ENCODE measurements at regions not wholly inside any gene's neighbourhood (a gene's known extent, or its start where the extent isn't known, plus 50 kb on each side); places are given as distances from the start of the nearest gene placed in this dataset.

- no peak overlapping the region for H3K4me3 Mint-ChIP-seq
- ATAC-seq (ENCODE audit: low read depth) (no peak), DNase-seq (ENCODE audit: low spot score in 2 of 2) (no peak)
- H3K27ac Mint-ChIP-seq = no peak overlapping the region
- no peaks in the 10 kb centered on the region for H3K36me3 Mint-ChIP-seq
- H3K27me3 Mint-ChIP-seq = no peaks in the 10 kb centered on the region
- no peaks in the 10 kb centered on the region for H3K9me3 Mint-ChIP-seq
- peaks cover 9% of the 10 kb centered on the region for H3K4me1 Mint-ChIP-seq
These were observed 288.0 kb upstream of the TLE3 start for GRCh38 chr15:70385711-70386110.

DNA sequence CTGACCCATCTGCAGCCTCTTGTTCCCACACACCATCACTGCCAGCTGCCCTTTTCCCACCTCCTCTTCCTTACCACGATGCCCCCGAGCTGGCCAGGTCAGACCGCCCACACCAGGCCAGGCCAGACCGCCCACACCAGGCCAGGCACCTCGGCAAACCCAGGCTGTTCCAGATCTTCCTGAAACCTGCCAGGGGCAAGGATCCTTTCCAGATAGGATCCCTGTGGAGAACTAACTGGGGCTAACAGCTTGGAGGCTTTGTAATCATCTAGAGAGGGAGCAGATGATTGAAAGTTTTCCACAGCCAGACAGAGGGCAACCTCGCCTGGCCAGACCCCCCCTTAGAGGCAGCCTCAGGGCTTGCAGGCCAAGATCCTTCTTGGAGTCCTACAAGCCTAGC lies 287.3 kb upstream of the TLE3 start:
- no peak for ATAC-seq (ENCODE audit: low read depth)

DNA sequence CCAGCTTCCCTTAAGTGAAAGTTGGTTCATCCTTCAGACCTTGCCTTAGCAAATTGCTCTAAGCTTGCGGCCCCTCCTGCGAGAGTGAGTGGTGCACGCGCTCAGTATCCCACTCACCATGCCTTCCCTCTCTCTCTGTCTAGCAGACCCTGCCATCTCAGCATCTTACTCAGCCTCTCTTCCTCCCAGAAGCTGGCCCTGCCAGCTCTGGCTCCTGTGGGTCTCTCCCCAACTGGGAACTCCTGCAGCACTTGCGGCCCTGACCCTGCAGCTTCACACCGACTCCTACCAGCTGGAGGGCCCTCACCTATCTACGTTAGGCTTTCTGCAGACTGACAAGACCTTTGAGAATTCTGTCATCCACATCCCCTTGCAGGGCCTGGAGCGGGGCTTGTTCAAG lies 286.1 kb upstream of the TLE3 start:
- H3K36me3 Mint-ChIP-seq = no peaks in the 10 kb centered on the region
- ATAC-seq (ENCODE audit: low read depth) (no peak), DNase-seq (ENCODE audit: low spot score in 2 of 2) (no peak)
- H3K27ac Mint-ChIP-seq = no peak overlapping the region
- H3K4me3 Mint-ChIP-seq = no peak overlapping the region
- no peaks in the 10 kb centered on the region for H3K27me3 Mint-ChIP-seq
- no peaks in the 10 kb centered on the region for H3K9me3 Mint-ChIP-seq
- H3K4me1 Mint-ChIP-seq = peaks cover 9% of the 10 kb centered on the region

More for the DNA sequence above, 287.3 kb upstream of the TLE3 start:
- Mint-ChIP-seq H3K27ac (no peak overlapping the region), H3K4me3 (no peak overlapping the region), H3K36me3 (no peaks in the 10 kb centered on the region), H3K9me3 (no peaks in the 10 kb centered on the region), H3K4me1 (peaks cover 9% of the 10 kb centered on the region), H3K27me3 (no peaks in the 10 kb centered on the region)
- no peak for DNase-seq (ENCODE audit: low spot score in 2 of 2)

DNA sequence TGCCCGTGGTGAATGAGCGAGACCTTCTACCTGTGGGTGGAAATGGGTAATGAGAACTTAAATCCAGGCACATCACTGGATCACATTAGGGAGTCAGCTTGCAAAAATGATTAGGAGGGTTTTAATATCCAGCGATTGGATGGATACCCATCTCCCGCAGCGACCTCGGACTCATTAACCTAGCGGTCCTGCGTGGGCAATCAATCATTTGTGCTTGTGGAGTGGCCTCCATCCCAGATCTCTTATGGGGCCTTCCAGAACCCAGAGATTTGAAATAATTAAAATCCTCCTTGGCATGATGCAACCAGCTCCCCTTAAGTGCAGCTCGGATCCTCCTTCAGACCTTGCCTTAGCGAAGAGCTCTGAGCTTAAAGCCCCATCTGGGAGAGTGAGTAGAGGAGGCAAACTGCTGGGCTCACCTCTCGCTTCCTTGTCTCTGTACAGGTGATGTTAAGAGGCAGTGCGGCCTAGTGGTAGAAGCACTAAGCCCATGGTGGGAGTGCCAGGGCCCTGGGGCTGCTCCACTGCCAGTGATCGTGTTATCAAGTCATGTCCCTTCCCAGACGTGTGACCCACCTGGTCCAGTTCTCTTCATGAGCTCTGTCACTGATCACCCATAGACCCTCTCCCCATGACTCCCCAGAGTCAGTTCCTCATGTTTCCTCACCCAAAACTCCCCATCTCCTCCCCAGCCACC lies 285.2 kb upstream of the TLE3 start:
- Mint-ChIP-seq H3K36me3 (no peaks in the 10 kb centered on the region), H3K27ac (no peak overlapping the region), H3K4me3 (no peak overlapping the region), H3K27me3 (no peaks in the 10 kb centered on the region), H3K9me3 (no peaks in the 10 kb centered on the region), H3K4me1 (peaks cover 9% of the 10 kb centered on the region)
- no peak for DNase-seq (ENCODE audit: low spot score in 2 of 2)
- ATAC-seq (ENCODE audit: low read depth) = no peak

DNA sequence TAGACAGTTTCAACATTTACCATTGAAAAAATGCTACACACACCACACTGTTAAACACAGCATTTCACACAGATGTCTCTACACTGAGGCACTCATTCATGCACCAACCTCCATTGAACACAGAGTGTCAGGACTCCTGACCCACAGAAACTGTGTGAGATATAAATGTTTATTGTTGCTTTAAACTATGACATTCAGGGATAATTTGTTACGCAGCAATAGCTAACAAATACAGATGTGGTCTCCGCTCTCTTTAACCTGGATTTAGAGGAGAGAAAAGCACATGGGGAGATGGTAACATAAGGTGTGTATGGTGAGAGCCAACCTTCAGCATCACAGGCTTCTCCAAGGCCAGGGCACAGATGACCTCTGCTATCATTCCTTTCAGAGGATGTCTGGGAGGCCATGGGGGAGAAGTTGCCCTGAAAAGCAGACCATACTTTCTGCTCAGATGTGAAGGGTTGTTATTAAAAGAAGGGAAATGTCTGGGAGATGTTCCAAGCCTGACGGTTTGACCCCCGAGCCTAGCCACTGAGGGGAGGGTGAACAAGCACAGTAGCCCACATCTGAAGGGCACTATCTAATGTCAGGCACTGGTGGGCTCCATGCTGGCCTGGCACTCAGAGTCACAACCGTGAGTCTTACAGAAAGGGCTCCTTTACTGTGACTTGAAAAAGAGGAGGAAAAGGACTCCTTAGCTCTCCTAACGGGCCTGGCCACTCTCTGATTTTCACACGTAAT lies 284.5 kb upstream of the TLE3 start:
- DNase-seq (ENCODE audit: low spot score in 2 of 2) (no peak), ATAC-seq (ENCODE audit: low read depth) (no peak)
- Mint-ChIP-seq H3K27ac (no peak overlapping the region), H3K4me1 (peaks cover 7% of the 10 kb centered on the region), H3K27me3 (no peaks in the 10 kb centered on the region), H3K4me3 (no peak overlapping the region), H3K9me3 (no peaks in the 10 kb centered on the region), H3K36me3 (no peaks in the 10 kb centered on the region)

GRCh38 chr15:70379938-70380883 lies 282.5 kb upstream of the TLE3 start:
- Mint-ChIP-seq H3K36me3 (no peaks in the 10 kb centered on the region), H3K27me3 (peaks cover 6% of the 10 kb centered on the region), H3K4me1 (peaks cover 6% of the 10 kb centered on the region), H3K4me3 (no peak overlapping the region), H3K9me3 (no peaks in the 10 kb centered on the region), H3K27ac (no peak overlapping the region)
- ATAC-seq (ENCODE audit: low read depth) = no peak
- DNase-seq (ENCODE audit: low spot score in 2 of 2) = no peak

GRCh38 chr15:70379134-70379533 lies 281.4 kb upstream of the TLE3 start:
- H3K9me3 Mint-ChIP-seq = no peaks in the 10 kb centered on the region
- H3K4me3 Mint-ChIP-seq = no peak overlapping the region
- no peaks in the 10 kb centered on the region for H3K36me3 Mint-ChIP-seq
- peaks cover 6% of the 10 kb centered on the region for H3K4me1 Mint-ChIP-seq
- DNase-seq (ENCODE audit: low spot score in 2 of 2) = no peak
- H3K27me3 Mint-ChIP-seq = peaks cover 6% of the 10 kb centered on the region
- H3K27ac Mint-ChIP-seq = no peak overlapping the region
- ATAC-seq (ENCODE audit: low read depth) = no peak

GRCh38 chr15:70378126-70379031 lies 280.7 kb upstream of the TLE3 start:
- ATAC-seq (ENCODE audit: low read depth) (no peak), DNase-seq (ENCODE audit: low spot score in 2 of 2) (no peak)
- Mint-ChIP-seq H3K4me1 (peaks cover 6% of the 10 kb centered on the region), H3K4me3 (no peak overlapping the region), H3K9me3 (no peaks in the 10 kb centered on the region), H3K27ac (no peak overlapping the region), H3K36me3 (no peaks in the 10 kb centered on the region), H3K27me3 (peaks cover 6% of the 10 kb centered on the region)

- Mint-ChIP-seq H3K4me1 (peaks cover 6% of the 10 kb centered on the region), H3K36me3 (no peaks in the 10 kb centered on the region), H3K9me3 (no peaks in the 10 kb centered on the region), H3K4me3 (no peak overlapping the region), H3K27me3 (peaks cover 6% of the 10 kb centered on the region), H3K27ac (no peak overlapping the region)
- ATAC-seq (ENCODE audit: low read depth) (no peak), DNase-seq (ENCODE audit: low spot score in 2 of 2) (no peak)
These were observed 279.4 kb upstream of the TLE3 start for GRCh38 chr15:70376929-70377691.

- peaks cover 6% of the 10 kb centered on the region for H3K27me3 Mint-ChIP-seq
- DNase-seq (ENCODE audit: low spot score in 2 of 2) (no peak), ATAC-seq (ENCODE audit: low read depth) (no peak)
- H3K4me3 Mint-ChIP-seq = no peak overlapping the region
- peaks cover 12% of the 10 kb centered on the region for H3K4me1 Mint-ChIP-seq
- no peak overlapping the region for H3K27ac Mint-ChIP-seq
- no peaks in the 10 kb centered on the region for H3K36me3 Mint-ChIP-seq
- H3K9me3 Mint-ChIP-seq = no peaks in the 10 kb centered on the region
These were observed 278.6 kb upstream of the TLE3 start for GRCh38 chr15:70376031-70376928.

- no peak overlapping the region for H3K4me3 Mint-ChIP-seq
- no peaks in the 10 kb centered on the region for H3K9me3 Mint-ChIP-seq
- DNase-seq (ENCODE audit: low spot score in 2 of 2) (no peak), ATAC-seq (ENCODE audit: low read depth) (no peak)
- no peaks in the 10 kb centered on the region for H3K36me3 Mint-ChIP-seq
- peaks cover 6% of the 10 kb centered on the region for H3K27me3 Mint-ChIP-seq
- peaks cover 12% of the 10 kb centered on the region for H3K4me1 Mint-ChIP-seq
- no peak overlapping the region for H3K27ac Mint-ChIP-seq
These were observed 277.9 kb upstream of the TLE3 start for GRCh38 chr15:70375586-70375985.

DNA sequence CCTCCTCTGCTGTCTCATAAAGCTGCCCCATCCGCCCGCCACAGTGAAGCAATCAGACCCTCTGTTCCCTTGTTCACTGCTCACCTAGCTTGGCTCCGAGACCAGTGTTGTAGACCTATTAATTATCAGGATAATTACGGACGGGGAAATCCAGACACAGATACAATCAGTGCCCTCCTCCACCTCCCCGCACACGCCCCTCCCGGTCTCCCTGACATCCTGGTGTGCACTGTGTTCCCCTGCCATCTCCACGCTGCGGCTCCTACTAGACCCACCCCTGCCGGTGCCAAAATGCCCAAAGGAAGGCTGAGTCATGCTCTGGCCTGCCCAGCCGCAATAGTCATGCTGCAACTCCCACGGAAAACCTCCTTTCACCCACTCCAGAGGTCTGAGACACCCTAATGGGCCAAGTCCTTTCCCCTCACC lies 277.3 kb upstream of the TLE3 start:
- H3K4me1 Mint-ChIP-seq = peaks cover 12% of the 10 kb centered on the region
- no peaks in the 10 kb centered on the region for H3K36me3 Mint-ChIP-seq
- no peaks in the 10 kb centered on the region for H3K9me3 Mint-ChIP-seq
- ATAC-seq (ENCODE audit: low read depth) (no peak), DNase-seq (ENCODE audit: low spot score in 2 of 2) (no peak)
- H3K4me3 Mint-ChIP-seq = no peak overlapping the region
- peaks cover 6% of the 10 kb centered on the region for H3K27me3 Mint-ChIP-seq
- H3K27ac Mint-ChIP-seq = no peak overlapping the region
